ENCODE measurements at regions not wholly inside any gene's neighbourhood (a gene's known extent, or its start where the extent isn't known, plus 50 kb on each side); places are given as distances from the start of the nearest gene placed in this dataset.

DNA sequence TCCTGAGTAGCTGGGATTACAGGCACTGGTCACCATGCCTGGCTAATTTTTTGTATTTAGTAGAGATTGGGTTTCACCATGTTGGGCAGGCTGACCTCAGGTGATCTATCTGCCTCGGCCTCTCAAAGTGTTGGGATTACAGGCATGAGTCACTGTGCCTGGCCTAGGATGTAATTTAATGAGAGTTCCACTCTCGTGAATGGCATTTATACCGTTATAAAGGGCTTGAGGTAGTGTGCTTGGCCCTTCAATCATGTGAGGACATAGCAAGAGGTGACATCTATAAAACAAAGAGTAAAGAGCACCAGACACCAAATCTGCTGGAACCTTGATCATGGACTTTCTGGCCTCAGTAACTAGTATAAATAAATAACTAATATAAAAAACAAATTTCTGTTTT is 93.5 kb upstream of the PPP1R9A start:
- no peak for DNase-seq (ENCODE audit: low read depth in 1 of 2, low spot score in 2 of 2)
- H3K23ac ChIP-seq (ENCODE audit: insufficient read length) = no peak overlapping the region
- no peak overlapping the region for H3K4ac ChIP-seq (replicated peaks; ENCODE audit: insufficient read length, low read depth, low read length)
- 95% methylated on average over 3 of the region's 3 CpGs; no CpG with 5 or more reads in 1 of the 2 experiments for WGBS, 2 experiments (ENCODE audit: extremely low coverage in 1 of 2, insufficient coverage in 1 of 2, insufficient read length in 1 of 2, insufficient replicate concordance in 2 of 2, low coverage in 1 of 2, low lambda C conversion rate in 2 of 2, missing lambda C conversion rate in 1 of 2)
- H2AFZ ChIP-seq (ENCODE audit: low read length) = 0 out of 2 replicates have a peak overlapping the region, but pooled peaks have one; percentile 32
- no peak overlapping the region for H3K18ac ChIP-seq (ENCODE audit: extremely low read depth, low read length)
- H3K27me3 ChIP-seq (replicated peaks in 1 of 4; ENCODE audit: control insufficient read depth in 3 of 4, extremely low read depth in 1 of 4, insufficient read depth in 3 of 4, low read length in 3 of 4) = no peaks in the 10 kb centered on the region
- H2BK5ac ChIP-seq (ENCODE audit: low read depth, low read length) = no peak overlapping the region
- no peak overlapping the region for H2BK120ac ChIP-seq (replicated peaks; ENCODE audit: low read depth, low read length)
- H2BK12ac ChIP-seq (ENCODE audit: low read depth, low read length) = no peak overlapping the region
- no peak overlapping the region for H3K4me2 ChIP-seq (ENCODE audit: insufficient read depth in 1 of 2, low read depth in 2 of 2, low read length in 2 of 2)
- H2AK5ac ChIP-seq (ENCODE audit: low read depth, low read length) = no peak overlapping the region
- no peaks in the 10 kb centered on the region for H3K23me2 ChIP-seq (ENCODE audit: low read depth, low read length)
- no peak overlapping the region for H2BK20ac ChIP-seq (ENCODE audit: low read length)
- H4K91ac ChIP-seq (replicated peaks; ENCODE audit: insufficient read length, low read length) = no peak overlapping the region
- no peak overlapping the region for H4K5ac ChIP-seq (ENCODE audit: insufficient read length, low read depth, low read length)
- H3K79me1 ChIP-seq (ENCODE audit: low read depth, low read length) = no peaks in the 10 kb centered on the region
- POLR2A ChIA-PET (ENCODE audit: partially characterized antibody) = no interaction called here
- no peak overlapping the region for H3K9ac ChIP-seq (replicated peaks in 1 of 4; ENCODE audit: extremely low read depth in 1 of 4, low read depth in 3 of 4, low read length in 3 of 4)
- H3K4me3 ChIP-seq (ENCODE audit: extremely low read depth in 1 of 4, insufficient read depth in 2 of 4, low read depth in 3 of 4, low read length in 4 of 4) = no peak overlapping the region
- no peak for FAIRE-seq
- H3K36me3 ChIP-seq (ENCODE audit: control insufficient read depth in 2 of 4, insufficient read depth in 4 of 4, low read length in 3 of 4) = no peaks in the 10 kb centered on the region
- H4K8ac ChIP-seq (ENCODE audit: extremely low read depth, insufficient read depth, low read length) = no peak overlapping the region
- no peaks in the 10 kb centered on the region for H3K4me1 ChIP-seq (replicated peaks in 1 of 4; ENCODE audit: control insufficient read depth in 3 of 4, insufficient read depth in 4 of 4, low read length in 3 of 4)
- no peaks in the 10 kb centered on the region for H3K79me2 ChIP-seq (ENCODE audit: control insufficient read depth in 1 of 2, insufficient read depth in 2 of 2, low read length in 2 of 2)
- H3K56ac ChIP-seq (replicated peaks; ENCODE audit: insufficient read length, low read depth, low read length) = no peak overlapping the region
- H3K14ac ChIP-seq (ENCODE audit: insufficient read length) = no peak overlapping the region
- no peaks in the 10 kb centered on the region for H3K9me3 ChIP-seq (ENCODE audit: insufficient read depth in 2 of 2, low read depth in 1 of 2, low read length in 1 of 2)
- no peak overlapping the region for H3K27ac ChIP-seq (ENCODE audit: low read depth, low read length)
- CTCF ChIA-PET (ENCODE audit: partially characterized antibody) = no interaction called here
- H2BK15ac ChIP-seq (ENCODE audit: low read length) = no peak overlapping the region
- H4K20me1 ChIP-seq (replicated peaks in 1 of 2; ENCODE audit: control insufficient read depth in 1 of 2, insufficient read depth in 2 of 2, low read length in 2 of 2) = no peaks in the 10 kb centered on the region
- TF ChIP-seq MAFK (IDR thresholded peaks at IDR 0.05; ENCODE audit: low read depth, low read length) (no peak), BRCA1 (IDR thresholded peaks at IDR 0.05; ENCODE audit: low read depth, low read length) (no peak)

All from H1 (cell line).